OCI-LY7 (cell line): ENCODE measurements at regions not wholly inside any gene's neighbourhood (a gene's known extent, or its start where the extent isn't known, plus 50 kb on each side); places are given as distances from the start of the nearest gene placed in this dataset.

ENCODE experiments used
- CTCF ChIP-seq: fragments of 200-600 bp; sonication (generic); conservative IDR thresholded peaks from 2 replicates; pipeline ENCODE4 v1.5.1; 2014; ENCODE audit warnings: mild to moderate bottlenecking, antibody characterized with exemption, low read length, moderate library complexity, mixed read lengths
- EZH2phosphoT487 ChIP-seq: fragments of 200-600 bp; sonication (generic); IDR thresholded peaks from 2 replicates; pipeline ENCODE4 v1.6.1; 2018; ENCODE audit warnings: low read depth, borderline replicate concordance, mild to moderate bottlenecking, mixed run types, antibody characterized with exemption, low read length, moderate library complexity, mixed read lengths

- TF ChIP-seq CTCF (no peak), EZH2phosphoT487 (no peak)
Measured at GRCh38 chr13:97124206-97124605, 97.9 kb upstream of the MBNL2 start.
